ENCODE measurements at regions not wholly inside any gene's neighbourhood (a gene's known extent, or its start where the extent isn't known, plus 50 kb on each side); places are given as distances from the start of the nearest gene placed in this dataset.

DNA sequence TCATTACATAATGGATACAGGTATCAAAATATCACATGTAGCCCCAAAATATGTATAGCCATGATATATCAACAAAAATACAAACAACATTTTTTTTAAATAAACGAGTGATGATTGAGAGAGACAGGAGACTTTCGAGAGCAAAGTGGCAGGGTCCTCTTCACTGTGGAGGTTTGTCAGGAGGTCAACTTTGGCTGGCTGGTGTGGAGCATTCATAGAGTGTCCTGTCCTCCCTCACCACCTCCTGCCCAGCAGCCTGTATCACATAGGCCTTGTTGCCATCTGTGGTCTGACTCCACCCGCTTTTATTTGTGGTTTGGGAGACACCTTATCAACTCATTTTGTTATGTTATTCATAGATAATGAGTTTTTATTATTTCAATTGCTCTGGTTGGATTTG, 206.9 kb downstream of the SYK start:
- TF ChIP-seq CTCF (IDR thresholded peaks at IDR 0.05) (no peak), POLR2AphosphoS5 (IDR thresholded peaks at IDR 0.05; ENCODE audit: low read depth, low read length) (no peak), TCF7L2 (IDR thresholded peaks at IDR 0.05; ENCODE audit: low read depth, low read length) (no peak), SIN3A (IDR thresholded peaks at IDR 0.05; ENCODE audit: borderline replicate concordance, insufficient read depth, low read depth, low read length) (no peak)
- TF ChIP-seq, protein P1, sequence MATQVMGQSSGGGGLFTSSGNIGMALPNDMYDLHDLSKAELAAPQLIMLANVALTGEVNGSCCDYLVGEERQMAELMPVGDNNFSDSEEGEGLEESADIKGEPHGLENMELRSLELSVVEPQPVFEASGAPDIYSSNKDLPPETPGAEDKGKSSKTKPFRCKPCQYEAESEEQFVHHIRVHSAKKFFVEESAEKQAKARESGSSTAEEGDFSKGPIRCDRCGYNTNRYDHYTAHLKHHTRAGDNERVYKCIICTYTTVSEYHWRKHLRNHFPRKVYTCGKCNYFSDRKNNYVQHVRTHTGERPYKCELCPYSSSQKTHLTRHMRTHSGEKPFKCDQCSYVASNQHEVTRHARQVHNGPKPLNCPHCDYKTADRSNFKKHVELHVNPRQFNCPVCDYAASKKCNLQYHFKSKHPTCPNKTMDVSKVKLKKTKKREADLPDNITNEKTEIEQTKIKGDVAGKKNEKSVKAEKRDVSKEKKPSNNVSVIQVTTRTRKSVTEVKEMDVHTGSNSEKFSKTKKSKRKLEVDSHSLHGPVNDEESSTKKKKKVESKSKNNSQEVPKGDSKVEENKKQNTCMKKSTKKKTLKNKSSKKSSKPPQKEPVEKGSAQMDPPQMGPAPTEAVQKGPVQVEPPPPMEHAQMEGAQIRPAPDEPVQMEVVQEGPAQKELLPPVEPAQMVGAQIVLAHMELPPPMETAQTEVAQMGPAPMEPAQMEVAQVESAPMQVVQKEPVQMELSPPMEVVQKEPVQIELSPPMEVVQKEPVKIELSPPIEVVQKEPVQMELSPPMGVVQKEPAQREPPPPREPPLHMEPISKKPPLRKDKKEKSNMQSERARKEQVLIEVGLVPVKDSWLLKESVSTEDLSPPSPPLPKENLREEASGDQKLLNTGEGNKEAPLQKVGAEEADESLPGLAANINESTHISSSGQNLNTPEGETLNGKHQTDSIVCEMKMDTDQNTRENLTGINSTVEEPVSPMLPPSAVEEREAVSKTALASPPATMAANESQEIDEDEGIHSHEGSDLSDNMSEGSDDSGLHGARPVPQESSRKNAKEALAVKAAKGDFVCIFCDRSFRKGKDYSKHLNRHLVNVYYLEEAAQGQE (IDR thresholded peaks at IDR 0.05; ENCODE audit: insufficient read depth in 1 of 2, low read depth in 2 of 2, low read length in 1 of 2), result no peak
- POLR2A ChIA-PET, result no interaction called here
- Histone ChIP-seq H3K36me3 (ENCODE audit: control insufficient read depth, insufficient read depth, low read length) (no peaks in the 10 kb centered on the region), H3K27ac (ENCODE audit: low read length) (no peak overlapping the region), H3K27me3 (ENCODE audit: control insufficient read depth, insufficient read depth, low read length) (no peaks in the 10 kb centered on the region), H3K4me1 (ENCODE audit: control insufficient read depth, insufficient read depth, low read length) (no peaks in the 10 kb centered on the region), H3K4me3 (ENCODE audit: low read depth in 2 of 2, low read length in 2 of 2) (no peak overlapping the region), H3K9me3 (ENCODE audit: control insufficient read depth, insufficient read depth, low read depth, low read length) (no peaks in the 10 kb centered on the region)
- in situ Hi-C loops (cut with HindIII; ENCODE audit: low pct_unique_long_range_greater_than_20kb, low sequenced_read_pairs) (no loop called here), intact Hi-C loops (cut with micrococcal nuclease; ENCODE audit: unreplicated experiment) (no loop called here)
- BruUV-seq (replicated peaks), result no TSS peak
- no peak for DNase-seq (ENCODE audit: low read depth, low spot score)
- ATAC-seq, result no peak
- CTCF ChIA-PET, result no interaction called here

DNA sequence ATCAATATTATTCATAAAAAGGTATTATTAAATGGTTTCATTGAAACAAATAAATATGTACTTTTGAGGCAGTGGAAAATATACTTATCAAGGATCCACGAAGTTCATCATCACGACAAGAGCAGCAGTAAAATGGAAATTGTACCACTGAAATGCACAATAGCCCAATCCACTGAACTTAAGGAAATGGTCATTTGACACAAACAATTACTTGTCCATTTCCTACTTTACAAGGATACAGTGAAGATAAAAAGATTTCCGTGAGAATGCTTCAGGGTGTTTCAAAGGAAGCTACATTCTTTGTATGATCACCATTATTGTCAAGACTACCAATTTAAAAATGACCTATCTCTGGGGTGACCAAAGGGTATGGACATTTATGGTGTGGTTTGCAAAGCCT, 210.3 kb downstream of the SYK start:
- no peak overlapping the region for H3K4me3 ChIP-seq (ENCODE audit: low read depth in 2 of 2, low read length in 2 of 2)
- no peak for DNase-seq (ENCODE audit: low read depth, low spot score)
- no peaks in the 10 kb centered on the region for H3K4me1 ChIP-seq (ENCODE audit: control insufficient read depth, insufficient read depth, low read length)
- H3K9me3 ChIP-seq (ENCODE audit: control insufficient read depth, insufficient read depth, low read depth, low read length), result no peaks in the 10 kb centered on the region
- POLR2A ChIA-PET, result no interaction called here
- CTCF ChIA-PET, result no interaction called here
- H3K27me3 ChIP-seq (ENCODE audit: control insufficient read depth, insufficient read depth, low read length), result no peaks in the 10 kb centered on the region
- no peak for ATAC-seq
- H3K36me3 ChIP-seq (ENCODE audit: control insufficient read depth, insufficient read depth, low read length), result no peaks in the 10 kb centered on the region
- BruUV-seq (replicated peaks), result no TSS peak
- in situ Hi-C loops (cut with HindIII; ENCODE audit: low pct_unique_long_range_greater_than_20kb, low sequenced_read_pairs) (no loop called here), intact Hi-C loops (cut with micrococcal nuclease; ENCODE audit: unreplicated experiment) (no loop called here)
- no peak overlapping the region for H3K27ac ChIP-seq (ENCODE audit: low read length)
- no peak for TF ChIP-seq TCF7L2 (IDR thresholded peaks at IDR 0.05; ENCODE audit: low read depth, low read length)
- no peak for TF ChIP-seq CTCF (IDR thresholded peaks at IDR 0.05)
- no peak for TF ChIP-seq SIN3A (IDR thresholded peaks at IDR 0.05; ENCODE audit: borderline replicate concordance, insufficient read depth, low read depth, low read length)
- TF ChIP-seq, protein P1 (IDR thresholded peaks at IDR 0.05; ENCODE audit: insufficient read depth in 1 of 2, low read depth in 2 of 2, low read length in 1 of 2), result no peak
- no peak for TF ChIP-seq POLR2AphosphoS5 (IDR thresholded peaks at IDR 0.05; ENCODE audit: low read depth, low read length)
